ENCODE measurements at regions not wholly inside any gene's neighbourhood (a gene's known extent, or its start where the extent isn't known, plus 50 kb on each side); places are given as distances from the start of the nearest gene placed in this dataset.

- TF ChIP-seq CTCF (conservative IDR thresholded peaks at IDR 0.05; ENCODE audit: low read depth, low read length), result no peak
- no peak for TF ChIP-seq EZH2 (IDR thresholded peaks at IDR 0.05; ENCODE audit: borderline replicate concordance, low read depth, low read length, poor library complexity, severe bottlenecking)
Observed at GRCh38 chr16:79915761-79916160, 315.2 kb upstream of the MAF start.
